GM12878 (cell line): ENCODE measurements at regions not wholly inside any gene's neighbourhood (a gene's known extent, or its start where the extent isn't known, plus 50 kb on each side); places are given as distances from the start of the nearest gene placed in this dataset.

Source experiments
- ATAC-seq: fragments of 200-7000 bp; cut with Tn5 transposase; 3 replicates; pipeline ENCODE4 v1.9.1; 2020; ENCODE audit warnings: mild to moderate bottlenecking, moderate library complexity
- BruUV-seq: library from RNA; stranded (reverse); fragments of 400-500 nt; replicated peaks from 2 replicates; lab custom pipeline; 2021; lab: Mats Ljungman, UMichigan
- CTCF ChIA-PET: fragments of 300-600 bp; sonication (Branson Sonifier 250); formaldehyde crosslinking; extraction: SDS; loops from one replicate; lab custom pipeline; 2021; ENCODE audit warnings: inconsistent platforms; lab: Yijun Ruan, JAX
- POLR2A ChIA-PET: fragments of 350-600 bp; formaldehyde crosslinking; extraction: SDS; loops from one replicate; lab custom pipeline; 2021; ENCODE audit warnings: inconsistent platforms; lab: Charles Lee
- RAD21 ChIA-PET: fragments of 300-600 bp; sonication (Branson Sonifier 250); formaldehyde crosslinking; loops from one replicate; lab custom pipeline; 2023; ENCODE audit warnings: antibody characterized with exemption; ENCODE audit not compliant: unreplicated experiment; lab: Charles Lee
- SMC1A ChIA-PET: fragments of 300-600 bp; sonication (Branson Sonifier 250); formaldehyde crosslinking; loops from one replicate; lab custom pipeline; 2023; ENCODE audit not compliant: unreplicated experiment, uncharacterized antibody; lab: Charles Lee
- DNase-seq: peaks from one replicate; pipeline ENCODE4 v3.0.0-alpha.2; 2011; ENCODE audit warnings: low read depth, low spot score
- FAIRE-seq: peaks from 3 replicates; lab custom pipeline; 2011; peaks lifted over from hg19 to GRCh38; lab: Jason Lieb, UNC
- H2AFZ ChIP-seq: 2 replicates; pipeline ENCODE4 v1.6.0; 2011; ENCODE audit warnings: low read depth, low read length, control low read depth; ENCODE audit not compliant: control insufficient read depth
- H3K27ac ChIP-seq: 2 replicates; pipeline ENCODE4 v1.5.1; 2011; ENCODE audit warnings: control low read depth; ENCODE audit not compliant: control insufficient read depth, insufficient read depth
- H3K27me3 ChIP-seq, 2 experiments: replicated peaks in 1 of 2; 2 replicates each; pipeline versions ENCODE4 v1.6.0 to v1.6.1; 2011; ENCODE audit warnings: low read length in 1 of 2; ENCODE audit not compliant: control insufficient read depth in 2 of 2, insufficient read depth in 2 of 2
- H3K36me3 ChIP-seq, 2 experiments: 2 replicates each; pipeline ENCODE4 v1.5.1; 2011; ENCODE audit warnings: low read length in 1 of 2; ENCODE audit not compliant: control insufficient read depth in 2 of 2, insufficient read depth in 2 of 2
- H3K4me1 ChIP-seq: 2 replicates; pipeline ENCODE4 v1.6.1; 2011; ENCODE audit warnings: mild to moderate bottlenecking, low read length, moderate library complexity, mixed read lengths; ENCODE audit not compliant: control insufficient read depth, insufficient read depth
- H3K4me2 ChIP-seq: 2 replicates; pipeline ENCODE4 v1.6.0; 2011; ENCODE audit warnings: control low read depth; ENCODE audit not compliant: control insufficient read depth, insufficient read depth
- H3K4me3 ChIP-seq: fragments of 200-600 bp; sonication (generic); 2 replicates; pipeline ENCODE4 v1.5.1; 2016
- H3K79me2 ChIP-seq: 2 replicates; pipeline ENCODE4 v1.6.0; 2011; ENCODE audit warnings: low read length; ENCODE audit not compliant: control insufficient read depth, insufficient read depth
- H3K9ac ChIP-seq: 2 replicates; pipeline ENCODE4 v1.8.0; 2011; ENCODE audit warnings: low read length, control low read depth, mixed read lengths; ENCODE audit not compliant: control insufficient read depth, insufficient read depth
- H3K9me3 ChIP-seq: replicated peaks from 3 replicates; pipeline ENCODE4 v1.5.1; 2011; ENCODE audit warnings: mild to moderate bottlenecking, low read length; ENCODE audit not compliant: control insufficient read depth, insufficient read depth
- H4K20me1 ChIP-seq: 2 replicates; pipeline ENCODE4 v1.6.0; 2011; ENCODE audit not compliant: control insufficient read depth, insufficient read depth
- CEBPB ChIP-seq, 2 experiments: fragments of 150-350 bp in 1 of 2; IDR thresholded peaks; 2 replicates each; pipeline ENCODE4 v1.6.1; 2012 to 2014; ENCODE audit warnings: low read depth in 2 of 2, low read length in 2 of 2, borderline replicate concordance in 1 of 2, inconsistent platforms in 1 of 2
- PAX8 ChIP-seq: fragments of 450-650 bp; IDR thresholded peaks from 2 replicates; pipeline ENCODE4 v1.6.1; 2017; ENCODE audit warnings: mild to moderate bottlenecking, moderate library complexity
- RAD51 ChIP-seq: fragments of 450-650 bp; IDR thresholded peaks from 2 replicates; pipeline ENCODE4 v1.6.1; 2016; ENCODE audit warnings: moderate library complexity, mild to moderate bottlenecking, inconsistent platforms
- RUNX3 ChIP-seq: IDR thresholded peaks from 2 replicates; pipeline ENCODE4 v1.6.1; 2012; ENCODE audit warnings: low read length, inconsistent platforms
- USF1 ChIP-seq: IDR thresholded peaks from 2 replicates; pipeline ENCODE4 v1.6.1; 2011; ENCODE audit warnings: borderline replicate concordance, low read depth, mild to moderate bottlenecking, moderate library complexity, mixed read lengths, low read length; ENCODE audit not compliant: insufficient read depth; ENCODE audit errors: extremely low read length
- YY1 ChIP-seq: IDR thresholded peaks from 2 replicates; pipeline ENCODE4 v1.6.1; 2011; ENCODE audit warnings: low read depth, mild to moderate bottlenecking, low read length
- ZBTB11 ChIP-seq: fragments of 450-650 bp; formaldehyde crosslinking; IDR thresholded peaks from 2 replicates; pipeline ENCODE4 v1.5.0; 2022; ENCODE audit warnings: mild to moderate bottlenecking, missing genetic modification characterization
- WGBS: methylation state at CpG from one replicate; pipeline ENCODE4 v1.1.6; 2016; ENCODE audit warnings: low lambda C conversion rate; ENCODE audit not compliant: insufficient replicate concordance, insufficient coverage; ENCODE audit errors: missing lambda C conversion rate; 5-methylcytosine and 5-hydroxymethylcytosine counted together
- in situ Hi-C: fragments of 300-500 bp; cut with MboI; formaldehyde crosslinking; loops from 9 replicates; pipeline ENCODE4 v1.14.3; 2018; ENCODE audit warnings: mixed read lengths
- intact Hi-C: fragments of 100-400 bp; cut with micrococcal nuclease; formaldehyde crosslinking; loops from one replicate; pipeline ENCODE4 v1.14.2; 2022; ENCODE audit not compliant: unreplicated experiment
- TF ChIP-seq, protein P1 (sequence below): fragments of 150-350 bp; IDR thresholded peaks from 2 replicates; pipeline ENCODE4 v1.6.1; 2014; ENCODE audit warnings: mild to moderate bottlenecking, low read depth, low read length
- TF ChIP-seq, protein P2 (sequence below): fragments of 150-350 bp; IDR thresholded peaks from 2 replicates; pipeline ENCODE4 v1.6.1; 2016; ENCODE audit warnings: low read depth, low read length

- Histone ChIP-seq H3K4me3 (no peak overlapping the region), H3K36me3 (no peaks in the 10 kb centered on the region), H3K4me1 (no peaks in the 10 kb centered on the region), H3K27ac (no peak overlapping the region), H3K4me2 (no peak overlapping the region), H3K9ac (no peak overlapping the region), H4K20me1 (no peaks in the 10 kb centered on the region), H3K9me3 (no peaks in the 10 kb centered on the region), H3K27me3 (no peaks in the 10 kb centered on the region), H3K79me2 (no peaks in the 10 kb centered on the region), H2AFZ (no peak overlapping the region)
- no TSS peak for BruUV-seq
- ChIA-PET SMC1A (interaction anchor here (0.8 to 0.9 kb wide), 2 partner anchors 15 to 49 kb away, joined by 3 read pairs; no protein-coding TSS in a partner anchor), CTCF (interaction anchor here (2.7 kb wide), 1 partner anchor 15 kb away, joined by 8 read pairs; no protein-coding TSS in a partner anchor), POLR2A (no interaction called here), RAD21 (interaction anchor here (1.6 kb wide), 1 partner anchor 15 kb away, joined by 4 read pairs; no protein-coding TSS in a partner anchor)
- ATAC-seq, result no peak
- WGBS, result 65% methylated on average over 4 of the region's 4 CpGs
- intact Hi-C loops (no loop called here), in situ Hi-C loops (no loop called here)
- no peak for DNase-seq
- no peak for FAIRE-seq
- TF ChIP-seq YY1 (no peak), PAX8 (no peak), ZBTB11 (CRISPR knock-in tag) (no peak), RUNX3 (no peak), CEBPB (IDR thresholded peaks at IDR 0.05; ENCODE audit: borderline replicate concordance in 1 of 2, low read depth in 2 of 2, low read length in 2 of 2) (no peak), USF1 (no peak), RAD51 (no peak)
- TF ChIP-seq, protein P1, sequence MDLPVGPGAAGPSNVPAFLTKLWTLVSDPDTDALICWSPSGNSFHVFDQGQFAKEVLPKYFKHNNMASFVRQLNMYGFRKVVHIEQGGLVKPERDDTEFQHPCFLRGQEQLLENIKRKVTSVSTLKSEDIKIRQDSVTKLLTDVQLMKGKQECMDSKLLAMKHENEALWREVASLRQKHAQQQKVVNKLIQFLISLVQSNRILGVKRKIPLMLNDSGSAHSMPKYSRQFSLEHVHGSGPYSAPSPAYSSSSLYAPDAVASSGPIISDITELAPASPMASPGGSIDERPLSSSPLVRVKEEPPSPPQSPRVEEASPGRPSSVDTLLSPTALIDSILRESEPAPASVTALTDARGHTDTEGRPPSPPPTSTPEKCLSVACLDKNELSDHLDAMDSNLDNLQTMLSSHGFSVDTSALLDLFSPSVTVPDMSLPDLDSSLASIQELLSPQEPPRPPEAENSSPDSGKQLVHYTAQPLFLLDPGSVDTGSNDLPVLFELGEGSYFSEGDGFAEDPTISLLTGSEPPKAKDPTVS, result no peak
- TF ChIP-seq, protein P2, sequence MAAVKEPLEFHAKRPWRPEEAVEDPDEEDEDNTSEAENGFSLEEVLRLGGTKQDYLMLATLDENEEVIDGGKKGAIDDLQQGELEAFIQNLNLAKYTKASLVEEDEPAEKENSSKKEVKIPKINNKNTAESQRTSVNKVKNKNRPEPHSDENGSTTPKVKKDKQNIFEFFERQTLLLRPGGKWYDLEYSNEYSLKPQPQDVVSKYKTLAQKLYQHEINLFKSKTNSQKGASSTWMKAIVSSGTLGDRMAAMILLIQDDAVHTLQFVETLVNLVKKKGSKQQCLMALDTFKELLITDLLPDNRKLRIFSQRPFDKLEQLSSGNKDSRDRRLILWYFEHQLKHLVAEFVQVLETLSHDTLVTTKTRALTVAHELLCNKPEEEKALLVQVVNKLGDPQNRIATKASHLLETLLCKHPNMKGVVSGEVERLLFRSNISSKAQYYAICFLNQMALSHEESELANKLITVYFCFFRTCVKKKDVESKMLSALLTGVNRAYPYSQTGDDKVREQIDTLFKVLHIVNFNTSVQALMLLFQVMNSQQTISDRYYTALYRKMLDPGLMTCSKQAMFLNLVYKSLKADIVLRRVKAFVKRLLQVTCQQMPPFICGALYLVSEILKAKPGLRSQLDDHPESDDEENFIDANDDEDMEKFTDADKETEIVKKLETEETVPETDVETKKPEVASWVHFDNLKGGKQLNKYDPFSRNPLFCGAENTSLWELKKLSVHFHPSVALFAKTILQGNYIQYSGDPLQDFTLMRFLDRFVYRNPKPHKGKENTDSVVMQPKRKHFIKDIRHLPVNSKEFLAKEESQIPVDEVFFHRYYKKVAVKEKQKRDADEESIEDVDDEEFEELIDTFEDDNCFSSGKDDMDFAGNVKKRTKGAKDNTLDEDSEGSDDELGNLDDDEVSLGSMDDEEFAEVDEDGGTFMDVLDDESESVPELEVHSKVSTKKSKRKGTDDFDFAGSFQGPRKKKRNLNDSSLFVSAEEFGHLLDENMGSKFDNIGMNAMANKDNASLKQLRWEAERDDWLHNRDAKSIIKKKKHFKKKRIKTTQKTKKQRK, result no peak
These were observed 391.0 kb downstream of the SPRY1 start for GRCh38 chr4:123787512-123788080.
